Activated T-cell treated with anti-CD3 and anti-CD28 coated beads for 1 hour (primary cell): ENCODE measurements at regions not wholly inside any gene's neighbourhood (a gene's known extent, or its start where the extent isn't known, plus 50 kb on each side); places are given as distances from the start of the nearest gene placed in this dataset.

Experiments
- DNase-seq: peaks from one replicate; pipeline ENCODE4 v3.0.0-alpha.2; 2020; ENCODE audit warnings: low read depth

DNA sequence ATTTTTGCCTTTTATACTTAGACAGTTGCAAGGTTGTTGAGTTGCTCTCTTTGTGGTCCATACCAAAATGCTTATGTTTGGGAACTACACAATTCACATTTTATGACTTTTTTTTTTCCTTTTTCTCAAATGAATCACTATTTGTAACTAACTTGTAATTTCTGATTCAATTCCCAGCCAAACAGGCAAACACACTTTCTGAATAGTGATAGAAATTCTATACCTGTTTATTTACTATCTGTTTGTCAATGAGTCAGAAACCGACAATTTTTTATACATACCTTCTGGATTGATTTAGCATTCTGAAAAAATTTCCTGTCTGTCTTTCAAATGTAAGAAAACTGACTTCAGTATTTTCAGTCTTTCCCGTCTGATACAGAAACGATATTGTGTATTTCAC lies 69.1 kb downstream of the MBL2 start:
- no peak for DNase-seq

DNA sequence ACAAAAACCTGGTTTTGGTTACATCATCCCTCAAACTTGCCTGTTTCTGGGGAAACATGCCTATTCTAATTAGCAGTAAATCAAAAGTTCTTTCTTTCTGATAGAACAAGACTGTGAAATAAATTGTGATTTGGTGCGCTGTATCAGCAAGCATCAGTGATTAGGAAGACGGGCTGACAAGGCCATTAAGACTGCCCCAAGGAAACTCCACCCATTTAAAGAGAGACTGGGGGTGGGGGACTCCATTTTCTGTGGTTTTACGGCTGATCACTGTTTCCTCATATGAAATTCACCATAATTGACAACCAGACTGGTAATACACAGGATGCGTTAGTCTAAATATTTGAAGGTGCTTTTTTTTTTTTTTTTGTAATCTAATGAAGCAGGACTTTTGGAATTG lies 68.7 kb downstream of the MBL2 start:
- DNase-seq, result no peak

DNA sequence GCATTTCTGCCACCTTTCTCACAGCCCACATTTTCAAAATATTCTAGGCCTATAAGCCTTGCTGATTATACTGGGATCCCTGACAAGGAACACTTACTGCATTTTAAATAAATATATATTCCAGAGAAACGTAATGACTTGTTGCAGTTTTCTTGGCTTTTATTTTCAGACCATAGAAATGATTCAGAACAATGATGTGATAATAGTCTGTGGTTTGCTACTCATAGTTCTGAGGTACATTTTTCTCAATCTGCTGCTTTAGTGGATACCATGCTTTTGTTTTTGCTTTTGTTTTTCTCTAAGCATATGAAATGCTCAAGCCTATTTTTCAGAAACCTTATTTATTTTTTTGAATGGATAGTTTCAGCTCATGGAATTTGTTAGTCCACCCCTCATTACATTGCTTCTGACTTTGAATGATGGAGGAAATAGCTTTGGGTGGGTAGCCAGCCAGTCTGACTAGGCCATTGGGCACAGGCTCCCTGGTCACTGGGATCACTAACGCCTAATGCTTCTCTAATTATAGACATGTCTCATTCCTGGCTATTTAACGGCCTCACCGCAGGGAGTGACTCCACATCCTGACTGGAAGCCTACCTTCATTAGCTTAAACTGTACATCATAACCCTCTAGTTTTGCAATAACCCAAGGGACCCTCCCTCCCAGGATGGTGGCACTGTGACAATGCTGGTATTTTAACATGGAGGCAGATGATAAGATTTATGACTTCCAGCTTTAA lies 66.1 kb downstream of the MBL2 start:
- DNase-seq, result no peak
